ENCODE measurements at regions not wholly inside any gene's neighbourhood (a gene's known extent, or its start where the extent isn't known, plus 50 kb on each side); places are given as distances from the start of the nearest gene placed in this dataset.

DNA sequence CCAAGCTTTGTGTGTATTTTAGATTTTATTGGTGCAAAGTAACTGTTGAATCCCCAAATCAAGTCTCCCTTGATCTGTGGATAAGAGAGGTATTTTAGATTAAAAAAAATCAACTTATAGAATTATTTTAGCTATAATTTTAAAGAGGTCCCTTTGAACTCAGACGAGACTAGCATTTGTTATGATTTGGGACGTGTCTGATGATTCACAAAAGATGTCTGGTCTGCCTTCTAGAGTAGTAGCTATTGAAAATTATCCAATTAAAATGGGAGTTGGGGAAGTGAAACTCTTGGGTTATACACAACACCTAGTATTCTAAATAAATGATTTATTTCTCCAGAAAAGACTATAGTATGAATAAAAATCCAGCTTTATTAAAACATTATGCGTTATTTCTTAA lies 227.9 kb upstream of the GRIA4 start:
- TF ChIP-seq, protein P1, sequence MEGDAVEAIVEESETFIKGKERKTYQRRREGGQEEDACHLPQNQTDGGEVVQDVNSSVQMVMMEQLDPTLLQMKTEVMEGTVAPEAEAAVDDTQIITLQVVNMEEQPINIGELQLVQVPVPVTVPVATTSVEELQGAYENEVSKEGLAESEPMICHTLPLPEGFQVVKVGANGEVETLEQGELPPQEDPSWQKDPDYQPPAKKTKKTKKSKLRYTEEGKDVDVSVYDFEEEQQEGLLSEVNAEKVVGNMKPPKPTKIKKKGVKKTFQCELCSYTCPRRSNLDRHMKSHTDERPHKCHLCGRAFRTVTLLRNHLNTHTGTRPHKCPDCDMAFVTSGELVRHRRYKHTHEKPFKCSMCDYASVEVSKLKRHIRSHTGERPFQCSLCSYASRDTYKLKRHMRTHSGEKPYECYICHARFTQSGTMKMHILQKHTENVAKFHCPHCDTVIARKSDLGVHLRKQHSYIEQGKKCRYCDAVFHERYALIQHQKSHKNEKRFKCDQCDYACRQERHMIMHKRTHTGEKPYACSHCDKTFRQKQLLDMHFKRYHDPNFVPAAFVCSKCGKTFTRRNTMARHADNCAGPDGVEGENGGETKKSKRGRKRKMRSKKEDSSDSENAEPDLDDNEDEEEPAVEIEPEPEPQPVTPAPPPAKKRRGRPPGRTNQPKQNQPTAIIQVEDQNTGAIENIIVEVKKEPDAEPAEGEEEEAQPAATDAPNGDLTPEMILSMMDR (IDR thresholded peaks at IDR 0.05) = no peak
- H3K27ac ChIP-seq = no peak overlapping the region
- H3K9me3 ChIP-seq = no peaks in the 10 kb centered on the region
- H3K4me3 ChIP-seq = no peak overlapping the region
- no peaks in the 10 kb centered on the region for H3K27me3 ChIP-seq
- H3K36me3 ChIP-seq = no peaks in the 10 kb centered on the region
- H3K4me1 ChIP-seq = no peaks in the 10 kb centered on the region
- intact Hi-C loops (cut with DNase I) = no loop called here
- H3K9ac ChIP-seq (ENCODE audit: low read depth in 2 of 2, low read length in 2 of 2) = no peak overlapping the region
- DNase-seq = no peak

DNA sequence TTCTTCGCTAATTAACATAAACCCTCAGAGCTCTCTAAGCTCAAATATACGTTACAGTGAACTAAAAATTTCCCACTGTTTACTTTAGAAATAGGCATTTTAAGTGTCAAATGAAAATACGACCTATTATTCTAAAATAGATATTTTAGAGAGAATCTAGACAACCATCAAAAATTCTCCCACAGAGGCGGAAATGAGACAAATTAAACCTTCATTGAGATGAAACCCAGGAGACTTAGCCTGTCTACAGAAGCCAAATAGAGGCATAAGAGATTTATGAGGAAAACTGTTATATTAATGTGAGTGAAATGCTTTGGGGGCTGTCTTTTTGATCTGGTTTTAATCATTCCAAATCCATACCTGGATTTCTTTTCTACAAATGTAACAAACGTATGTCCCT lies 232.0 kb upstream of the GRIA4 start:
- H3K4me3 ChIP-seq = no peak overlapping the region
- TF ChIP-seq, protein P1 (IDR thresholded peaks at IDR 0.05) = no peak
- no peak overlapping the region for H3K9ac ChIP-seq (ENCODE audit: low read depth in 2 of 2, low read length in 2 of 2)
- H3K36me3 ChIP-seq = no peaks in the 10 kb centered on the region
- no peaks in the 10 kb centered on the region for H3K4me1 ChIP-seq
- H3K9me3 ChIP-seq = no peaks in the 10 kb centered on the region
- no peak overlapping the region for H3K27ac ChIP-seq
- DNase-seq = no peak
- H3K27me3 ChIP-seq = no peaks in the 10 kb centered on the region
- intact Hi-C loops (cut with DNase I) = no loop called here

GRCh38 chr11:105372206-105372605 lies 232.6 kb upstream of the CARD18 start:
- no peak overlapping the region for H3K27ac ChIP-seq
- no peaks in the 10 kb centered on the region for H3K4me1 ChIP-seq
- no peak for DNase-seq
- intact Hi-C loops (cut with DNase I) = no loop called here
- TF ChIP-seq, protein P1 (IDR thresholded peaks at IDR 0.05) = no peak
- no peaks in the 10 kb centered on the region for H3K36me3 ChIP-seq
- H3K9ac ChIP-seq (ENCODE audit: low read depth in 2 of 2, low read length in 2 of 2) = no peak overlapping the region
- no peak overlapping the region for H3K4me3 ChIP-seq
- no peaks in the 10 kb centered on the region for H3K9me3 ChIP-seq
- H3K27me3 ChIP-seq = no peaks in the 10 kb centered on the region

DNA sequence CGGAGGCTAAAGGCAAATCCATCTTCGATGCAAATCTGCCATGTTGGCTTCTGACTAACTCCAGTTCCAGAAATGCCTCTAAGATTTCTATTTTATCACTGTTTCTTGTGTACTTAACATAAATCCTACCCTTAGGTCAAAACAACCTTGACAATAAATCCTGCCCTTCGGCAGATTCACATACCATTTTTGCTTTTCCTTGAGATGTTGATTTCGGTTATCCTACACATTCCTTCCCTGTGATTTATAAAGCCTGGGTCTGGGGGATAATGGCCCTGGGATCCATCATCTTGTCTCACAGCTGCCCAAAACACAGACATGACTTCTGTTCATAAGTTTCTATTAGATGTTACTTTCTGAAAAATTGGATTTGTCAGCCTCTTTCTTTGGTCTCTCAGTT lies 231.7 kb upstream of the CARD18 start:
- Histone ChIP-seq H3K9me3 (no peaks in the 10 kb centered on the region), H3K27me3 (no peaks in the 10 kb centered on the region), H3K4me3 (no peak overlapping the region), H3K9ac (ENCODE audit: low read depth in 2 of 2, low read length in 2 of 2) (no peak overlapping the region), H3K4me1 (no peaks in the 10 kb centered on the region), H3K27ac (no peak overlapping the region), H3K36me3 (no peaks in the 10 kb centered on the region)
- TF ChIP-seq, protein P1 (IDR thresholded peaks at IDR 0.05) = no peak
- no peak for DNase-seq
- intact Hi-C loops (cut with DNase I) = no loop called here

DNA sequence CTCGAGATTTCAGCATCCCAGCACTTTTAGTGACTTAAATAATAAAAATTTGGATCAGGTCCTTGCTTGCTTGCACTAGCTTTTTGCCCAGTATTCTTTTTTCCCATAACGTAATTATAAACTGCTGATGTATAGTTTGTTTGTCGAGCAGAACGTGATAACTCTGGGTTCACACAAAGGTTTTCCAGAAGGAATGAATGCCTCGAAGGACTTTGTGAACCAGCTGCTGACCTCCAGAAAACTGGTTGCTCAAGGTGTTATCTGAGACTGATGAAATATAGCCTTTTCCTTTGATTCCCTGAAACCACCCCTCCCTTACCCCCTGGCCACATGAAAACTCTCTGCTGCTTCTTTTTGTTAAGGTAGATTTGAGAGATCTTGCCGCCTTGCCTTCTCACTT lies 229.1 kb upstream of the CARD18 start:
- intact Hi-C loops (cut with DNase I) = no loop called here
- H3K9me3 ChIP-seq = no peaks in the 10 kb centered on the region
- H3K36me3 ChIP-seq = no peaks in the 10 kb centered on the region
- no peak overlapping the region for H3K27ac ChIP-seq
- DNase-seq = no peak
- no peak overlapping the region for H3K9ac ChIP-seq (ENCODE audit: low read depth in 2 of 2, low read length in 2 of 2)
- H3K27me3 ChIP-seq = no peaks in the 10 kb centered on the region
- H3K4me1 ChIP-seq = no peaks in the 10 kb centered on the region
- no peak overlapping the region for H3K4me3 ChIP-seq
- TF ChIP-seq, protein P1 (IDR thresholded peaks at IDR 0.05) = no peak

DNA sequence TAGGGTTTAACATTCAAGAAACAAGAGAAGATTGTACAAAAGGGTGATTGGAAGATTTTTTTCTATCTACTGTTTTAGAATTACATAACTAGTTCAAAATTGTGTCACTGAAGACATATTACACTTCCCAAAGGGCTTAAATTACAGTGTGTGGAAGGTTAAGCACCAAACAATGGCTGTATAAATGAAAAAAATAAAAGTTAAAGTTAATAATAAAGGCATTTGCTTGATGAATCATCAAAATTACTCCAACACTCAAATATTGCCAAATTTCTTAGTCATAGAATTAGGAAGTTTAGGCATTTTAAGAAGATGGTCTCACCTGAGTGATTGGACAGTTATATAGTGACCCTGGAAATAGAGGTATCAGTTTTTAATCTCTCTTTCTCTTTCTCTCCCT lies 227.6 kb upstream of the CARD18 start:
- H3K9me3 ChIP-seq = no peaks in the 10 kb centered on the region
- H3K4me3 ChIP-seq = no peak overlapping the region
- H3K9ac ChIP-seq (ENCODE audit: low read depth in 2 of 2, low read length in 2 of 2) = no peak overlapping the region
- DNase-seq = no peak
- intact Hi-C loops (cut with DNase I) = no loop called here
- no peaks in the 10 kb centered on the region for H3K27me3 ChIP-seq
- no peaks in the 10 kb centered on the region for H3K4me1 ChIP-seq
- no peaks in the 10 kb centered on the region for H3K36me3 ChIP-seq
- H3K27ac ChIP-seq = no peak overlapping the region
- TF ChIP-seq, protein P1 (IDR thresholded peaks at IDR 0.05) = no peak
